Heart left ventricle (tissue), 13 donors: ENCODE measurements at regions not wholly inside any gene's neighbourhood (a gene's known extent, or its start where the extent isn't known, plus 50 kb on each side); places are given as distances from the start of the nearest gene placed in this dataset.

Source experiments
- POLR2A ChIP-seq, 2 donors: fragments of 450-650 bp; IDR thresholded peaks; one replicate each; pipeline ENCODE4 v1.6.1; 2017; ENCODE audit warnings: antibody characterized with exemption in 2 of 2, mild to moderate bottlenecking in 2 of 2, moderate library complexity in 2 of 2
- TF ChIP-seq, protein P1 (sequence below), 12 donors: fragments of 200-600 bp; sonication (generic) in 4 of 12; IDR thresholded peaks; one replicate each; pipeline versions ENCODE4 v1.5.0 to v1.8.0; 2018 to 2022; ENCODE audit warnings: antibody characterized with exemption in 12 of 12, mild to moderate bottlenecking in 5 of 12
- donor health status: ischemic (EF 13 %, LVEDD 7.1; RV severe dilation, severe dysfunction).
- donor health status: DM: no; HTN: yes; CAD: no.
- donor health status: DM: no; HTN: no; CAD: no.
- donor health status: ischemic (EF 25% LVEDD 6.9; RV normal size, moderate dysfunction).
- donor health status: ischemic (EF 25% LVEDD 5.7; RV mildly dilated, moderate dysfunction).
- donor health status: ischemic (EF 35%, LVEDD 5.7; RV mildly dilated, moderate dysfunction).
- donor health status: nonischemic (EF 11% LVEDD 7.7; RV severe dilation, severe dysfunction).
- donor health status: DM: yes; HTN: yes; CAD: no.
- donor health status: PGD.
- donor health status: ischemic (EF 29% LVEDD 5.4; RV normal size, mild dysfunction).
- donor health status: nonischemic (EF 23%, LVEDD 6.1; RV moderate dilation, normal function).

DNA sequence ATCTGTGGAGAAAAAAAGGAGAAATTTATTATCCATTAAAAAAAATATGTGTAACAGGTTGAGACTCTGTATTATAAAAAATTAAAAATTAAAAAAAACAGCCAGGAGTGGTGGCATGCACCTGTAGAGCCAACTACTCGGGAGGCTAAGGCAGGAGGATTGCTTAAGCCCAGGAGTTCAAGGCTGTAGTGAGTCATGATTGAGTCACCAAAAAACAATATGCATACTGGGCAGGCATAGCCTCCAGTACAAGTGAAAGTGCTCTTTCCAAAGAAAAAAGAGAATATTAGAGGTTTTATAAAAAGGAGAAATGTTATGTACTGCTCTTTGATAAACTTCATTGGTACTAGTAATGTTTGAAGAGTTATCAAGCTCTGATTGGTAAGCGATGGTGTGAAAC lies 647.1 kb upstream of the ZWINT start:
- TF ChIP-seq, protein P1, sequence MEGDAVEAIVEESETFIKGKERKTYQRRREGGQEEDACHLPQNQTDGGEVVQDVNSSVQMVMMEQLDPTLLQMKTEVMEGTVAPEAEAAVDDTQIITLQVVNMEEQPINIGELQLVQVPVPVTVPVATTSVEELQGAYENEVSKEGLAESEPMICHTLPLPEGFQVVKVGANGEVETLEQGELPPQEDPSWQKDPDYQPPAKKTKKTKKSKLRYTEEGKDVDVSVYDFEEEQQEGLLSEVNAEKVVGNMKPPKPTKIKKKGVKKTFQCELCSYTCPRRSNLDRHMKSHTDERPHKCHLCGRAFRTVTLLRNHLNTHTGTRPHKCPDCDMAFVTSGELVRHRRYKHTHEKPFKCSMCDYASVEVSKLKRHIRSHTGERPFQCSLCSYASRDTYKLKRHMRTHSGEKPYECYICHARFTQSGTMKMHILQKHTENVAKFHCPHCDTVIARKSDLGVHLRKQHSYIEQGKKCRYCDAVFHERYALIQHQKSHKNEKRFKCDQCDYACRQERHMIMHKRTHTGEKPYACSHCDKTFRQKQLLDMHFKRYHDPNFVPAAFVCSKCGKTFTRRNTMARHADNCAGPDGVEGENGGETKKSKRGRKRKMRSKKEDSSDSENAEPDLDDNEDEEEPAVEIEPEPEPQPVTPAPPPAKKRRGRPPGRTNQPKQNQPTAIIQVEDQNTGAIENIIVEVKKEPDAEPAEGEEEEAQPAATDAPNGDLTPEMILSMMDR (IDR thresholded peaks at IDR 0.05): no peak
- TF ChIP-seq POLR2A (IDR thresholded peaks at IDR 0.05): no peak
